HT1080 (cell line): ENCODE measurements at regions not wholly inside any gene's neighbourhood (a gene's known extent, or its start where the extent isn't known, plus 50 kb on each side); places are given as distances from the start of the nearest gene placed in this dataset.
"Not testable (repeated sequence)": the region's sequence is repeated elsewhere in the genome, so short reads cannot be mapped to it uniquely, and the experiment has no call there.

Experiments used
- DNase-seq: peaks from one replicate; pipeline ENCODE4 v3.0.0-alpha.2; 2015; ENCODE audit warnings: low read depth

- peak; percentile 9 for DNase-seq
These were observed 360.2 kb downstream of the GALC start for GRCh38 chr14:87632796-87633195.

- DNase-seq = no peak
These were observed 362.1 kb downstream of the GALC start for GRCh38 chr14:87630846-87631245.

- DNase-seq = no peak
These were observed 363.2 kb downstream of the GALC start for GRCh38 chr14:87629788-87630187.

- no peak for DNase-seq
These were observed 364.2 kb downstream of the GALC start for GRCh38 chr14:87628780-87629179.

- peak; percentile 50 for DNase-seq
These were observed 364.9 kb downstream of the GALC start for GRCh38 chr14:87628129-87628528.

GRCh38 chr14:87626266-87626665, 366.7 kb downstream of the GALC start:
- DNase-seq = no peak

- no peak for DNase-seq
These were observed 369.4 kb downstream of the GALC start for GRCh38 chr14:87623616-87624015.

- DNase-seq = no peak
These were observed 375.9 kb downstream of the GALC start for GRCh38 chr14:87617079-87617478.

GRCh38 chr14:87615822-87616679, 376.9 kb downstream of the GALC start:
- DNase-seq = peak; percentile 56

- DNase-seq = no peak
These were observed 377.9 kb downstream of the GALC start for GRCh38 chr14:87615047-87615446.

GRCh38 chr14:87613881-87614280, 379.1 kb downstream of the GALC start:
- peak; percentile 48 for DNase-seq

GRCh38 chr14:87607056-87607455, 385.9 kb downstream of the GALC start:
- DNase-seq = not testable (repeated sequence)

GRCh38 chr14:87601036-87601435, 391.9 kb downstream of the GALC start:
- no peak for DNase-seq

GRCh38 chr14:87600240-87600639, 392.7 kb downstream of the GALC start:
- no peak for DNase-seq

- DNase-seq = no peak
These were observed 411.7 kb downstream of the GALC start for GRCh38 chr14:87581298-87581697.

- DNase-seq = no peak
These were observed 413.9 kb downstream of the GALC start for GRCh38 chr14:87579036-87579435.

- no peak for DNase-seq
These were observed 417.6 kb downstream of the GALC start for GRCh38 chr14:87575378-87575777.

GRCh38 chr14:87573591-87573990, 419.4 kb downstream of the GALC start:
- no peak for DNase-seq

GRCh38 chr14:87567618-87568295, 425.2 kb downstream of the GALC start:
- DNase-seq = no peak

GRCh38 chr14:87566991-87567390, 426.0 kb downstream of the GALC start:
- no peak for DNase-seq

GRCh38 chr14:87547536-87547935, 445.4 kb downstream of the GALC start:
- no peak for DNase-seq

GRCh38 chr14:87542288-87542687, 450.7 kb downstream of the GALC start:
- DNase-seq = no peak

- DNase-seq = no peak
These were observed 452.6 kb downstream of the GALC start for GRCh38 chr14:87540339-87540738.
